ENCODE measurements at regions not wholly inside any gene's neighbourhood (a gene's known extent, or its start where the extent isn't known, plus 50 kb on each side); places are given as distances from the start of the nearest gene placed in this dataset.
"Not testable (repeated sequence)": the region's sequence is repeated elsewhere in the genome, so short reads cannot be mapped to it uniquely, and the experiment has no call there.

- 73 to 79% methylated on average over 6 of the region's 6 CpGs for whole genome bisulfite sequencing, 2 donors
- H3K36me3 ChIP-seq (ENCODE audit: control insufficient read depth in 4 of 4, insufficient read depth in 4 of 4, low read length in 4 of 4), result no peaks in the 10 kb centered on the region
- peaks cover 0 to 12% (median 0%) of the 10 kb centered on the region in 5 donors for H3K4me1 ChIP-seq (ENCODE audit: control insufficient read depth in 5 of 5, insufficient read depth in 5 of 5, low read length in 5 of 5)
- no peak for DNase-seq
- no peak overlapping the region for H3K4me3 ChIP-seq
- H3K9ac ChIP-seq (ENCODE audit: insufficient read depth in 1 of 2, low read length in 2 of 2), result no peak overlapping the region
- no peak for ATAC-seq (ENCODE audit: insufficient read depth, low FRiP score)
- H3K27me3 ChIP-seq (ENCODE audit: control insufficient read depth in 3 of 3, insufficient read depth in 3 of 3, low read length in 2 of 3), result no peaks in the 10 kb centered on the region
- H3K27ac ChIP-seq (ENCODE audit: low read depth in 1 of 2, low read length in 1 of 2), result no peak overlapping the region
- H3K9me3 ChIP-seq (ENCODE audit: control insufficient read depth in 4 of 4, insufficient read depth in 3 of 4, low read length in 3 of 4), result peaks cover 0 to 1% (median 0%) of the 10 kb centered on the region in 4 donors
- TF ChIP-seq CTCF (IDR thresholded peaks at IDR 0.05; ENCODE audit: control extremely low read depth, extremely low read depth), result no peak
Observed at GRCh38 chr21:31424058-31424457, 80.0 kb upstream of the TIAM1 start.

GRCh38 chr21:31420988-31421387, 76.9 kb upstream of the TIAM1 start:
- Histone ChIP-seq H3K4me1 (ENCODE audit: control insufficient read depth in 5 of 5, insufficient read depth in 5 of 5, low read length in 5 of 5) (peaks cover 0 to 12% (median 0%) of the 10 kb centered on the region in 5 donors), H3K9me3 (ENCODE audit: control insufficient read depth in 4 of 4, insufficient read depth in 3 of 4, low read length in 3 of 4) (no peaks in the 10 kb centered on the region), H3K9ac (ENCODE audit: insufficient read depth in 1 of 2, low read length in 2 of 2) (no peak overlapping the region), H3K4me3 (no peak overlapping the region), H3K27me3 (ENCODE audit: control insufficient read depth in 3 of 3, insufficient read depth in 3 of 3, low read length in 2 of 3) (no peaks in the 10 kb centered on the region), H3K27ac (ENCODE audit: low read depth in 1 of 2, low read length in 1 of 2) (no peak overlapping the region), H3K36me3 (ENCODE audit: control insufficient read depth in 4 of 4, insufficient read depth in 4 of 4, low read length in 4 of 4) (no peaks in the 10 kb centered on the region)
- no peak for ATAC-seq (ENCODE audit: insufficient read depth, low FRiP score)
- WGBS, 2 donors, result 89 to 94% methylated on average over 8 of the region's 8 CpGs
- no peak for DNase-seq
- no peak for TF ChIP-seq CTCF (IDR thresholded peaks at IDR 0.05; ENCODE audit: control extremely low read depth, extremely low read depth)

- H3K27me3 ChIP-seq (ENCODE audit: control insufficient read depth in 3 of 3, insufficient read depth in 3 of 3, low read length in 2 of 3), result no peaks in the 10 kb centered on the region
- H3K36me3 ChIP-seq (ENCODE audit: control insufficient read depth in 4 of 4, insufficient read depth in 4 of 4, low read length in 4 of 4), result no peaks in the 10 kb centered on the region
- 91 to 94% methylated on average over 1 of the region's 1 CpG for WGBS, 2 donors
- H3K9ac ChIP-seq (ENCODE audit: insufficient read depth in 1 of 2, low read length in 2 of 2), result no peak overlapping the region
- DNase-seq, result no peak
- no peak overlapping the region for H3K4me3 ChIP-seq
- peaks cover 0 to 12% (median 0%) of the 10 kb centered on the region in 5 donors for H3K4me1 ChIP-seq (ENCODE audit: control insufficient read depth in 5 of 5, insufficient read depth in 5 of 5, low read length in 5 of 5)
- no peak overlapping the region for H3K27ac ChIP-seq (ENCODE audit: low read depth in 1 of 2, low read length in 1 of 2)
- no peaks in the 10 kb centered on the region for H3K9me3 ChIP-seq (ENCODE audit: control insufficient read depth in 4 of 4, insufficient read depth in 3 of 4, low read length in 3 of 4)
- no peak for TF ChIP-seq CTCF (IDR thresholded peaks at IDR 0.05; ENCODE audit: control extremely low read depth, extremely low read depth)
- no peak for ATAC-seq (ENCODE audit: insufficient read depth, low FRiP score)
Observed at GRCh38 chr21:31420354-31420753, 76.3 kb upstream of the TIAM1 start.

- WGBS, 2 donors, result 93 to 95% methylated on average over 9 of the region's 9 CpGs
Observed at GRCh38 chr21:31418377-31419001, 74.4 kb upstream of the TIAM1 start.

GRCh38 chr21:31417214-31417613, 73.2 kb upstream of the TIAM1 start:
- H3K9ac ChIP-seq (ENCODE audit: insufficient read depth in 1 of 2, low read length in 2 of 2); H3K4me1 ChIP-seq (ENCODE audit: control insufficient read depth in 5 of 5, insufficient read depth in 5 of 5, low read length in 5 of 5); DNase-seq; H3K36me3 ChIP-seq (ENCODE audit: control insufficient read depth in 4 of 4, insufficient read depth in 4 of 4, low read length in 4 of 4); ATAC-seq (ENCODE audit: insufficient read depth, low FRiP score); H3K27ac ChIP-seq (ENCODE audit: low read depth in 1 of 2, low read length in 1 of 2); H3K9me3 ChIP-seq (ENCODE audit: control insufficient read depth in 4 of 4, insufficient read depth in 3 of 4, low read length in 3 of 4); H3K4me3 ChIP-seq; H3K27me3 ChIP-seq (ENCODE audit: control insufficient read depth in 3 of 3, insufficient read depth in 3 of 3, low read length in 2 of 3): not testable (repeated sequence)
- WGBS, 2 donors, result 89 to 95% methylated on average over 3 of the region's 3 CpGs

More at GRCh38 chr21:31418377-31419001, 74.4 kb upstream of the TIAM1 start:
- DNase-seq (no peak), ATAC-seq (ENCODE audit: insufficient read depth, low FRiP score) (no peak)
- H3K4me3 ChIP-seq, result no peak overlapping the region
- no peaks in the 10 kb centered on the region for H3K36me3 ChIP-seq (ENCODE audit: control insufficient read depth in 4 of 4, insufficient read depth in 4 of 4, low read length in 4 of 4)
- no peak overlapping the region for H3K9ac ChIP-seq (ENCODE audit: insufficient read depth in 1 of 2, low read length in 2 of 2)
- H3K9me3 ChIP-seq (ENCODE audit: control insufficient read depth in 4 of 4, insufficient read depth in 3 of 4, low read length in 3 of 4), result no peaks in the 10 kb centered on the region
- no peaks in the 10 kb centered on the region for H3K4me1 ChIP-seq (ENCODE audit: control insufficient read depth in 5 of 5, insufficient read depth in 5 of 5, low read length in 5 of 5)
- no peaks in the 10 kb centered on the region for H3K27me3 ChIP-seq (ENCODE audit: control insufficient read depth in 3 of 3, insufficient read depth in 3 of 3, low read length in 2 of 3)
- no peak for TF ChIP-seq CTCF (IDR thresholded peaks at IDR 0.05; ENCODE audit: control extremely low read depth, extremely low read depth)
- H3K27ac ChIP-seq (ENCODE audit: low read depth in 1 of 2, low read length in 1 of 2), result no peak overlapping the region

Measured in lung (tissue), 11 donors.